ENCODE measurements at regions not wholly inside any gene's neighbourhood (a gene's known extent, or its start where the extent isn't known, plus 50 kb on each side); places are given as distances from the start of the nearest gene placed in this dataset.

DNA sequence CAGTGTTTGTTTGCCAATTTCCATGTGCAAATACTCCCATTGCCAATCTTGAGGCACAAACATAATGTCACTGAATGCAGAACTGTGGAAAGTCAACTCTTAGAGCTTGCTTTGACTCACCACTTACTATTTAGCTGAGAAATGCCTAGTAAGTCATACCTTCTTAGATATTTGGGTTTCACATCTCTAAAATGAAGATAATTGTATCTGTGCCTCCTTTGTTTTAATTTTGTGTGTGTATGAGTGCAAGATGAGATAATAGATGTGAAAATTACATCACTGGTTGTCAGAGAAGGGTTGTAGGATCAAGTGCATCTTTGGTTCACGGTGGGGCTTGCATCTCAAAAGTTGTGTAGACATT is 407.5 kb downstream of the INHBA start:
- TF ChIP-seq, protein P1, sequence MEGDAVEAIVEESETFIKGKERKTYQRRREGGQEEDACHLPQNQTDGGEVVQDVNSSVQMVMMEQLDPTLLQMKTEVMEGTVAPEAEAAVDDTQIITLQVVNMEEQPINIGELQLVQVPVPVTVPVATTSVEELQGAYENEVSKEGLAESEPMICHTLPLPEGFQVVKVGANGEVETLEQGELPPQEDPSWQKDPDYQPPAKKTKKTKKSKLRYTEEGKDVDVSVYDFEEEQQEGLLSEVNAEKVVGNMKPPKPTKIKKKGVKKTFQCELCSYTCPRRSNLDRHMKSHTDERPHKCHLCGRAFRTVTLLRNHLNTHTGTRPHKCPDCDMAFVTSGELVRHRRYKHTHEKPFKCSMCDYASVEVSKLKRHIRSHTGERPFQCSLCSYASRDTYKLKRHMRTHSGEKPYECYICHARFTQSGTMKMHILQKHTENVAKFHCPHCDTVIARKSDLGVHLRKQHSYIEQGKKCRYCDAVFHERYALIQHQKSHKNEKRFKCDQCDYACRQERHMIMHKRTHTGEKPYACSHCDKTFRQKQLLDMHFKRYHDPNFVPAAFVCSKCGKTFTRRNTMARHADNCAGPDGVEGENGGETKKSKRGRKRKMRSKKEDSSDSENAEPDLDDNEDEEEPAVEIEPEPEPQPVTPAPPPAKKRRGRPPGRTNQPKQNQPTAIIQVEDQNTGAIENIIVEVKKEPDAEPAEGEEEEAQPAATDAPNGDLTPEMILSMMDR (IDR thresholded peaks at IDR 0.05), result no peak
- no peak for TF ChIP-seq POLR2A (IDR thresholded peaks at IDR 0.05)
